Caki2 (cell line): ENCODE measurements at regions not wholly inside any gene's neighbourhood (a gene's known extent, or its start where the extent isn't known, plus 50 kb on each side); places are given as distances from the start of the nearest gene placed in this dataset.
"Not testable (repeated sequence)": the region's sequence is repeated elsewhere in the genome, so short reads cannot be mapped to it uniquely, and the experiment has no call there.

ENCODE experiments used
- DNase-seq: peaks from one replicate; pipeline ENCODE4 v3.0.0-alpha.2; 2015; ENCODE audit warnings: low read depth
- in situ Hi-C: cut with HindIII; loops from 2 replicates; pipeline ENCODE4 v1.10.0; 2016; ENCODE audit warnings: low sequenced_read_pairs, low pct_unique_long_range_greater_than_20kb, mixed read lengths

DNA sequence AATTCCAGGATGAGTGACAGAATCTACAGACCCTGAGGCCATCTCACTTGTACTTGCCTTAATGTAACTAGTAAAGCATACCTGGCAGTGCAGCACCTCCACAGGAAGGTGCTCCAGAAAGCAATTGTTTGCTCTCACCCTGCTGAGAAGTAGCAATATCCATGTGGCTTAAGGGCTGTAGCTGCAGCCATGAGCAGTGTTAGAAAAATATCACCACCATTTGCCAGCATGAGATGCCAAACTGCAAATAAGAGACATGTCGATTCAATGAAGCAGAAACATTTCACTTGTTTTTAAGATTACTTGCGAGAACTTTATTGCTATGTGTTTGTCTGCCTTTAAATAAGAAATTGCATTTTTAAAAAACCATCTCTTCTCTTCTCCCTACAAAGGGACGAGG, 151.5 kb downstream of the PRL start:
- in situ Hi-C loops = no loop called here
- no peak for DNase-seq

DNA sequence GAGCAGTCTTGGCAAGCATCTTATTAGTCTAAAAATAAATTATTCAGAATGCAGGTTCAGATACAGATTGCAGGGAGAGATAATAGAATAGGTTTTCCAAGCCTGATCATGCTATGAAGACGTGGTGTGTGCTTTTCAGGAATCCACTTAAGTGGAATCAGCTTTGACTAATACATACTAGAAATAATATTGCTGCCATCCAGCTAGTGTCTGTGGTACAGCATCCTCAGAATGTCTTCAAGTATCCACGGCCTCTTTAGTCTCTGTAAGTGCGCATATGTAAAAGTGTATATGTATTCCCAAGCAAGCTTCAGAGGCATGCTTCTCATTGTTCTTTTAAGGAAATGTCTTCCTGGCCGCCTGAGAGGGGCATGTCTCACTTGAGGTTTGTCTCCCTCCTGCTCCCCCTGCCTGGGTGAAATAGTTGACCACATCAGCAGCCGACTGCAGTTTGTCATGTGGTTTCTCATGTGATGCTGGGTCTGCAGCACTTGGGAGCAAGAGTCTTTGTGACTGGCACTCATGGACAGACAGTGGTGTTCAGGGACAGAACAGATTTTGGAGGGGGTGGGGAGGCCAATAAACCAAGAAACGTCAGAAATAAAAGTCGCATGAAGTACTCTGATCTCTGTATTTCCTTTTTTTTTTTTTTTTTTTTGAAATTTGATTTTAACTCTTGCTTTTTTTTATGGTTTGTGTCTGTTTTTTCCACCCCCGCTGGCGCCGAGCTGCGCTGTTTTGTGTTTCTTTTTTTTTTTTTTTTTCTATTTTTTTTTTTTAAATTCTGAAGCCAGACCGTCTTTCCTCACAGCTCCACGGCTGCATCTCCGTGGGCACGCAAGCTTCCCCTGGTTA, 150.8 kb downstream of the PRL start:
- in situ Hi-C loops = no loop called here
- DNase-seq = peak; percentile 54

DNA sequence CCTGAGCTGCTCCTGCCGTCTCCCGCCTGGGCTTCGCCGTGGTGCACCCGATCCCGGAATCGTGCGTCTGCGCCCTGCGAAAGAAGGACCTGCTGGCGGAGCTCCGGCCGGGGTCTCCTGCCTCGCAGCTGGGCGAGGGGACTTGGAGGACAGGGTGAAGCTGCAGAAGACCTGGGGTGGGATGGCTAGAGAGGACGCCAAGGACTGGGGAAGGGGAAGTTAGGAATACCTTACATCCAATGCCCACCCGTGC, 150.2 kb downstream of the PRL start:
- no peak for DNase-seq
- in situ Hi-C loops = no loop called here

DNA sequence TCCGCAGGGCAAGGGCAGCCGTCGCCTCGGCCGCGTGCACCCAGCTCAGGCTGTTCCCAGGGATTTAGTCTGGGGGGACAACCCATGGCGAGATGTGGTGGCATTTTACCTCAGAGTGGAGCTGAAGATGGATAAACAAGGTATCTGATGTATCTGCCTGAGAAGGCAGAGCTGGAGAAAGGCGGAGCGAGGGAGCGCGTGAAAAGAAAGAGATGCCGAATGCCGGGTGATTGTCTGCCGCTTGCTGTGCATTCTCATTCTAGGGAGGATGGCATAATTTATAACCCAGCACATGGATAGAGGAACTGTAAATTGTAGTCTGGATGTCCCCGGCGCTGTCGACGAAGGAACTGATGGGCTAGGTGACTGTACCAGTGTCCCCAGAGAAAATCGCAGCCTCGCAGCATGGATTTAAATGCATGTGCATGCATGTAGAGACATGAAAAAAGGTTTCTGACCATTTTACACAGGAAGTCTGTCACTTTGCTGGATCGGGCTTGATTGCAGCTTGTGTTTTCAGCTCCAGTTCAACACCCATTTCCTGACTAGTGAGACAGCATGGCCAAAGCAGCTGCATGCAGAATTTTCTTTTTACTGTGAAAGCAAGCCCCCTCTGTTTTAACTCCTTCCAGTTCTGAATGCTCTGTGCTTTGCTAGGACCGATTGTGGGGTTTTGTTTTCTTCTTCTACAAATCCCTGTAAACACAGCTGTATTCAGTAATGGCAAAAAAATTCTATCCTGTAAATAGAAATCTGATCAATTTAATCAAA, 149.7 kb downstream of the PRL start:
- no peak for DNase-seq
- in situ Hi-C loops = no loop called here

DNA sequence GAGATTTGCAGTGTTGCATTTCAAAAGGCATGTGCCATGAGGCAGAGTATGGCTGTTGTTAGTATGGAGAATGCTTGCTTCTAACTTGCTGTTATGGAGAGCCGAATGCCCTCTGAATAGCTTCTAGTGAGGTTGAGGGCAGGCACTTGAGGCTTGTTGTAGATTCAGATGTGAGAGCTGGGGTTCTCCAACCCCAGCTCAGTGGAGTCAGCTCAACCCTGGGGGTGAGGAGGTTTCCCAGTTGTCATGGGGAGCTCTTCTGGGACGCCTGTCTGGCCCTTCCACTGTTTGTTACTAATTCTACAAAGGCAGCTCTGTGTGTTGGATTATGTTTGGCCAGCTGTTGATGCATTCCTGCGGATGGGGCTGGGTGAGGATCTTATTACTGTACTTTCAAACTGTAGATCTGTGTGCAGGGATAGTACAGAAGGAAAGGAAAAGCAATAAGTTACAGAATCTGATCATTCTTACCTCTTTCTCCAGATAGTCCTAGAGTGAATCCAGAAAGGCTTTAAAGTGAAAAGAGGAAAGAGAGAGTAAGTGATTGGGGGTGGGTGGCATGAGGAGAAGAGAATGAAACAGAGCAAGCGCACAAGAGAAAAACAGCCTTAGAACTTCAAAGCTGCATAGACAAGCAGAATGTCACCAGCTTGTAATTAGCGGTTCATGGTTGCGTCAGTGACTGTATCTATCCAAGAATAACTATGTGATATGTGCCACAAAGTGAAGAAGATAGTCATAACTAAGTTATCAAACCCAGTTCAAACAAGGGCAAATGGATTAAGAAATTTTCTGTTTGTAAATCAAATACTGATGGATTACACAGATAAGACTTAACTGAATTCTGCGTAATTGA, 148.7 kb downstream of the PRL start:
- in situ Hi-C loops = no loop called here
- DNase-seq = peak; percentile 59

DNA sequence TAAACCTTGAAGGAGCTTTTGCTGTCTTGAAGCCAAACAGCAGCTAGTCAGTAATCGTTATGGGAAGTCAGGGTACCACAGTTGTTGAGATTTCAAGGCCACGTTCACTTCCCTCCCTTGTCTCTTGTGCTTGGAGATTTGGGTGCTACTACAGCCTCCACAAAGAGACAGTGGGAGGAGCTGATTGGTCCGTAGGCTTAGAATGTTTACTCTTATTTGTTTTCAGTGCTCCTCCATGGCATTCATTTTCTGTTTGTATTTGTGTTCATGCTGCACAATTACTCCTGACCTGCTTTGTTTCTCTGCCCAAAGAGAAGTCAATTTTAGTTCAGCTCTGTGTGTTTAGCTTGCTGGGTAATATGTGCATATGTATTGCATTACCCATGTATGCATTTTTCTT, 147.7 kb downstream of the PRL start:
- DNase-seq = no peak
- in situ Hi-C loops = no loop called here

DNA sequence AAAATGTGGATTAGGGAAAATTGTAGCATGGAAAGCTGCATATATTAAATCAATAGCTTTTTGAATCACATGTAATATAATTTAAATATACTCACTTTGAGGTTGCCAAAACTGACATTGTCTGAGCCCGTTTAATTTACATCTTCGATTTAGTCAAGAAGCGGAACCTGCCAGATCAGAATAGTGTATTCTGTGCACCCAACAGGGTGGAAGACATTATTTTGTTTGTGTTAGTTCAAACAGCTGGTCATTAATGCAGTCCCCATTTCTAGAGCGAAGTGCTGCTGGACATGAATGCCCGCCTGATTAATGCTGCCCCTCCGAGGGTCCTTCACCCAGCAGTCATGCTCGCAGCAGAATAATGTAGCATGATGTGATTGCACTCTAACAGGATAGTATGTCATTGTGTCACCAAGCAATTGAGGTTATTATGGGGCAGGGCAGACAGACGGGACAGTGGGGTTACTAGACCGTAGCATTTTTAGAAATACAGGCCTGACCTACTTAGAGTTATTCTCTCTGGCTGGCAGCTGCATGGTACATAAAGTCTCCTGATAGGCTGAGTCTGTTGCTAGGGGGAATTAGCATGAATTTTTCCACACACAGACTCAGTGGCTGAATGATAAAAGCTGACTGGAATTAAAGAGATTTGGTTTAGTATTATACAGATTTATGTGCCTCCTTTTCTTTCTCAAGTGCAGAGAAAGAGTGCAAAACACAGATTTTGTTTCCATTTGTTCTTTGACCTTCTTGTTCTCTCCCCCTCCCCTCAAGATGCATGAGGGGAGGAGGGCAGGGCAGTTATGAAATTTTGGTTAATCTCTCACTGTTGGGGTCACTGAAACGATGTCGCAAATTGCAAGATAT, 147.1 kb downstream of the PRL start:
- DNase-seq = peak; percentile 86
- in situ Hi-C loops = no loop called here

DNA sequence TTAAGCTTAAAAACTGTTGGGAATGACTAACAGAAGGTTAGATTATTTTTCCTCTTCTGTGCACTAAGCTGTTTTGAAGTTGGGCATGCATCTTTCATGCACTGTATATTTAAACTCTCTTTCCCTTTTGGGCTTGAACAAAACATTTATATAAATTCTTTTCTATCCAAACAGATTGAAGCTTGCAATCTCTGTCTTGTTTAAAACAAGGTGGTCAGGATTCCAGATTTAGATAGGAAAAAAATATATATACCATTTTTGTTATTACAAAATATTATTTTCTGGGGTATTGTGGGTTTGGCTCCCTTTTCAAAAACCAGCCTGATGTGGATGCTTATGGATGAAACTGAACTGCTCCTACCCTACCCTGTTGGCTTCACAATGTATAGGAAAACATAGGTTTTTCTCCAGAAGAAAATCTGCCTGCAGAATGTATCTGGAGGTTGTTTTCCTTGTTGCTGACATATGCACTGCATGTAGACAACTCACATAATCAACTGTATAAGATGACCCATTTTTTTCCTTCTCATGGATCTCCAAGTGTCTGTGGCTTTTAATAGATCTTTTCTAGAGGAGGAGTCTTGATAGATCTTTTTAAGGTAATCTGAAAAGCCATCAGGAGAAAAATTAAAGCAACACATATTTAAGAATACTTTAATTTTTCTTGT, 146.3 kb downstream of the PRL start:
- no peak for DNase-seq
- in situ Hi-C loops = no loop called here

DNA sequence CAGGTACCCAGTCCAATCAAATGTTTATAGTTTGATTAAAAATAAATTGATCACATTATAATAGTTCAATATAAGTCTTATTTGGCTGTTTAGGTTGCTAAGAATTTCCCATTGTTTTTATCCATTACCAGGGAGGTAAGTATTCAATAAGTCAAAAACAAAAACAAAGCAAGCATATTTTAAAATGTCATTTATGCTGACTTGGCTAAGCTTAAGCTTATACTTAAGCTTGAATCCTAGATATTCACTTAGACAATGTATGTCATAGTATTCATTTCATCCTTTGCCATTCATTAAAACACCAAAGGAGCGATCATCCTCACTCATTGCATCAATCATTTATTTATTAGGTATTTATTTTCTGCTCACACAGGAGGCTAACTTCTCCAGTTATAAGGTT, 144.9 kb downstream of the PRL start:
- no peak for DNase-seq
- in situ Hi-C loops = no loop called here

DNA sequence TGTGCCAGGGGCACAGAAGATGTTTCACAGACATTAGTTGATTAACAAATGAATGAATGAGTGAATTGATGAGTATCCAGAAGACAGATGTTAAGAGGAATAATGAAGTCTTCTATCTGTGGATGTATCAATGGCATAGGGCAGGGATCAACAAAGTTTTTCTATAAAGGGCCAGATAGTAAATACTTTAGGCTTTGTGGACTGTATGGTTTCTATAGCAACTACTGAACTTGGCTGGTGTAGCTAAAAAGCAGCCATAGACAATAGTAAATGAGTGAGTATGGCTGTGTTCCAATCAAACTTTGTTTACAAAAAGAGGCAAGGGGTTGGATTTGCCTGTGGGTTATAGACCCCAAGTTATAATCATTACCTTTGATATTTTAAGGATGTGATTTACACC, 144.0 kb downstream of the PRL start:
- DNase-seq = no peak
- in situ Hi-C loops = no loop called here

DNA sequence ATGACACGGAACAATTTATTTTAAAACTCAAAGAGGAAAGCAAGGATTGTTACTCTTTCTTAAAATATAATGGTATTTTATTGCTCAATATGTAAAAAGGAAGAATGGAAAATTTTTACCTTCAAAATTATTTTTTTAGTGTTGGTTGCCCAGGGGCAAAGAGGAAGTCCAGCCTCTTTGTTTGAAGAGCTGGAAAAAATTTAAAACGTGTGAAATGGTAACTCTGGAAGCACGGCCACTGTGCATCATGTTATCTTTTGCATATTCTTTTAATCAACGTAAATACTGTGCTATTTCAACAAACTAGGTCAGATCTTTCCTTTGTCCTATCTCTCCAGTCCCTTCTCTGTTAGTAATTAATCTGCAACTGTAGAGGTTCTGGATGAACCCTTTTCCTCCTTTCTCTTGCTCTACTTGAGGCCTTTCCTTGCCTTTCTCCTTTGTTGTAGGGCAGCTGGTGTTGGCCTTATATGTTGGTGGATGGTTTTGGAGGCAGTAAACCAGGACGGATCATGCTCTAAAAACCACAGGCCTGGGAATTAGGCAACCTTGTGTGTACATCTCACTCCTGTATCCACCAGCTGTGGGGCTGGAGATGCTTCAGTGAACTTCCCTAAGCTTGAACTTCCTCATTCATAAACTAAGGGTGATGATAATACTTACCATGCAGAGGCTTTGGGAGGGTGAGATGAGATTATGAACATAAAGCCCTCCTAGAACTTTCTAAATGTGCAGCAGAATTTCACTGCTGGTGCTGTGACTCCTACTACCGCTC, 143.3 kb downstream of the PRL start:
- peak; percentile 37 for DNase-seq
- in situ Hi-C loops = no loop called here

DNA sequence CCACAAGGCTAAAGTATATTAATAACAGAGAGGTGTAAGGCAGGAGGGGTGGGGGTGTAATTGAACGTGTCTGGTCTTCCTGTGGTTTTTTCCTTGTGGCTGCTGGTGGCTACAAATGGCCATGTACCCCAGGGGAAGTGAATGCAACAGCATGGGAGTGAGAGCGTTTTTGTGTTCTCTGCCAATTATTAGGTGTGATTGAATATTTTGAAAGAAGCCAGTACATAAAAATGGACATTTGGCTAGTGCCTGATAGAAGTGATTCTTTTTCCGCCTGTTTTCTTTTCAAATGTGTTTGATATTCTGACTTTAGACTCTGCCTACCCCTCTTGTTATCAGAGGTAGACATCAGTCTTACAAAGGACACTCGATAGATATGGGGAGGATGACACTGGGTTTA, 141.3 kb downstream of the PRL start:
- in situ Hi-C loops = no loop called here
- no peak for DNase-seq

DNA sequence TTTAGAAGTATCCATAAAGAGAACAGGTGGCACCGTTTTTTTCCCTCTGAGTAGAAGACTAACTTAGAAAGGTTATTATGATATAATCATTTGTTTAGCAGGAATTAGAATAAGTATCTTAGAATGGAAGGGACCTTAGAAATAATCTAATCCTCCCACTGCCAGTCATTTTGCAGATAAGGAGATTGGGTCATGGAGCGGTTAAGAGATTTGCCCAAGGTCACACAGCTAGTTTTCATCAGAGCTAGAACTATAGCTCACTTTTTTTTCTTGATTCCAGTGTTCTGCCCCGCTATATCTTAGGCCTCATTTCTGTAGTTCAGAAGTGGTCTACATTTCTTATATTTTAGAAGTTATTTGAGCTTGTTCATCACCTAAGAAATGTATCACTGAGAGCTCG, 139.6 kb downstream of the PRL start:
- DNase-seq = no peak
- in situ Hi-C loops = no loop called here

DNA sequence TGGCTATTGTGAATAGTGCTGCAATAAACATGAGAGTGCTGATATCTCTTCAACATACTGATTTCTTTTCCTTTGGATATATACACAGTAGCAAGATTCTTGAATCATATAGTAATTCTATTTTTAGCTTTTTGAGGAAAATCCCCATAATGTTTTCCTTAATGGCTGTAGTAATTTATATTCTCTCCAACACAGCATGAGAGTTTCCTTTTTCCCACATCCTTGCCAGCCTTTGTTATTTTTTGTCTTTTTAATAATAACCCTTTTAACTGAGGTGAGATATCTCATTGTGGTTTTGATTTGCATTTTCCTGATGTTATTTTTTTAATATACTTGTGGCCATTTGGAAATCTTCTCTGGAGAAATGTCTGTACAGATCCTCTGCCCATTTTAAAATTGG, 132.6 kb downstream of the PRL start:
- DNase-seq = no peak
- in situ Hi-C loops = no loop called here

DNA sequence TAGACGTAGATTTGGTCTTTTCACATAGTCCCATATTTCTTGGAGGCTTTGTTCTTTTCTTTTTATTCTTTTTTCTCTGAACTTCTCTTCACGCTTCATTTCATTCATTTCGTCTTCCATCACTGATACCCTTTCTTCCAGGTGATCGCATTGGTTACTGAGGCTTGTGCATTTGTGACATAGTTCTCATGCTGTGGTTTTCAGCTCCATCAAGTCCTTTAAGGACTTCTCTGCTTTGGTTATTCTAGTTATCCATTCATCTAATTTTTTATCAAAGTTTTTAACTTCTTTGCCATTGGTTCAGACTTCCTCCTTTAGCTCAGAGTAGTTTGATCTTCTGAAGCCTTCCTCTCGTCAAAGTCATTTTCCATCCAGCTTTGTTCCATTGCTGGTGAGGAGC, 125.8 kb downstream of the PRL start:
- in situ Hi-C loops = not testable (repeated sequence)
- peak; percentile 19 for DNase-seq

DNA sequence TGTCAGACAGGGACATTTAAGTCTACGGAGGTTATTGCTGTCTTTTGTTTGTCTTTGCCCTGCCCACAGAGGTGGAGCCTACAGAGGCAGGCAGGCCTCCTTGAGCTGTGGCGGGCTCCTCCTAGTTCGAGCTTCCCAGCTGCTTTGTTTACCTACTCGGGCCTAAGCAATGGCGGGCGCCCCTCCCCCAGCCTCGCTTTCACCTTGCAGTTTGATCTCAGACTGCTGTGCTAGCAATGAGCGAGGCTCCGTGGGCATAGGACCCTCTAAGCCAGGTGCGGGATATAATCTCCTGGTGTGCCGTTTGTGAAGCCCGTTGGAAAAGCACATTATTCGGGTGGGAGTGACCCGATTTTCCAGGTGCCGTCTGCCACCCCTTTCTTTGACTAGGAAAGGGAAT, 125.0 kb downstream of the PRL start:
- in situ Hi-C loops = not testable (repeated sequence)

DNA sequence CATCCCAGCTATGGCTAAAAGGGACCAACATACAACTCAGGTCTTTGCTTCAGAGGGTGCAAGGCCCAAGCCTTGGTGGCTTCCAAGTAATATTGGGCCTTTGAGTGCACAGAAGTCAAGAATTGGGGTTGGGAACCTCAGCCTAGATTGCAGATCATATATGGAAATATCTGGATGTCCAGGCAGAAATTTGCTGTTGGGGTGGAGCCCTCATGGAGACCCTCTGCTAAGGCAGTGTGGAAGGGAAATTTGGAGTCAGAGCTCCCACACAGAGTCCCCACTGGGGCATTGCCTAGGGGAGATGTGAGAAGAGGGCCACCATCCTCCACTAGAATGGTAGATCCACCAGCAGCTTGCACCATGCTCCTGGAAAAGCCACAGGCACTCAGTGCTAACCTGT, 123.5 kb downstream of the PRL start:
- DNase-seq = no peak
- in situ Hi-C loops = no loop called here

More for the DNA sequence above, 125.0 kb downstream of the PRL start:
- not testable (repeated sequence) for DNase-seq
